Activated T-cell treated with anti-CD3 and anti-CD28 coated beads for 48 hours (primary cell): ENCODE measurements at regions not wholly inside any gene's neighbourhood (a gene's known extent, or its start where the extent isn't known, plus 50 kb on each side); places are given as distances from the start of the nearest gene placed in this dataset.
"Not testable (repeated sequence)": the region's sequence is repeated elsewhere in the genome, so short reads cannot be mapped to it uniquely, and the experiment has no call there.

Experiments used
- DNase-seq: peaks from one replicate; pipeline ENCODE4 v3.0.0-alpha.2; 2020; ENCODE audit warnings: low read depth

- DNase-seq = no peak
These were observed 194.4 kb downstream of the CTTN start for GRCh38 chr11:70592641-70593165.

GRCh38 chr11:70593446-70593983 is 195.2 kb downstream of the CTTN start:
- no peak for DNase-seq

GRCh38 chr11:70594031-70594430 is 195.7 kb downstream of the CTTN start:
- DNase-seq = no peak

GRCh38 chr11:70594606-70595005 is 196.3 kb downstream of the CTTN start:
- no peak for DNase-seq

GRCh38 chr11:70595016-70595415 is 196.7 kb downstream of the CTTN start:
- DNase-seq = no peak

- no peak for DNase-seq
These were observed 197.1 kb downstream of the CTTN start for GRCh38 chr11:70595452-70595851.

- no peak for DNase-seq
These were observed 197.8 kb downstream of the CTTN start for GRCh38 chr11:70596091-70596490.

- DNase-seq = no peak
These were observed 198.8 kb downstream of the CTTN start for GRCh38 chr11:70597006-70597555.

- no peak for DNase-seq
These were observed 199.7 kb downstream of the CTTN start for GRCh38 chr11:70597751-70598625.

- not testable (repeated sequence) for DNase-seq
These were observed 202.6 kb downstream of the CTTN start for GRCh38 chr11:70600911-70601415.

GRCh38 chr11:70601861-70602538 is 203.7 kb downstream of the CTTN start:
- DNase-seq = no peak

GRCh38 chr11:70603114-70603755 is 204.9 kb downstream of the CTTN start:
- DNase-seq = no peak

GRCh38 chr11:70603756-70604211 is 205.5 kb downstream of the CTTN start:
- no peak for DNase-seq

- no peak for DNase-seq
These were observed 205.9 kb downstream of the CTTN start for GRCh38 chr11:70604221-70604620.

GRCh38 chr11:70604630-70605467 is 206.5 kb downstream of the CTTN start:
- no peak for DNase-seq

- DNase-seq = no peak
These were observed 207.1 kb downstream of the CTTN start for GRCh38 chr11:70605468-70605815.

- no peak for DNase-seq
These were observed 207.5 kb downstream of the CTTN start for GRCh38 chr11:70605846-70606245.

GRCh38 chr11:70606248-70606950 is 208.1 kb downstream of the CTTN start:
- no peak for DNase-seq

GRCh38 chr11:70606951-70607330 is 208.6 kb downstream of the CTTN start:
- DNase-seq = no peak

- DNase-seq = no peak
These were observed 209.2 kb downstream of the CTTN start for GRCh38 chr11:70607561-70607960.
